PC-9 (cell line): ENCODE measurements at regions not wholly inside any gene's neighbourhood (a gene's known extent, or its start where the extent isn't known, plus 50 kb on each side); places are given as distances from the start of the nearest gene placed in this dataset.

Experiments used
- BruUV-seq: library from RNA; stranded (reverse); fragments of 400-500 nt; replicated peaks from 2 replicates; lab custom pipeline; 2021; lab: Mats Ljungman, UMichigan
- CTCF ChIA-PET: fragments of 300-600 bp; sonication (Branson Sonifier 250); formaldehyde crosslinking; loops from one replicate; lab custom pipeline; 2022; ENCODE audit warnings: antibody characterized with exemption; lab: Charles Lee
- POLR2A ChIA-PET: fragments of 300-600 bp; sonication (Branson Sonifier 250); formaldehyde crosslinking; loops from one replicate; lab custom pipeline; 2022; ENCODE audit warnings: antibody characterized with exemption; ENCODE audit not compliant: unreplicated experiment; lab: Charles Lee
- DNase-seq, 2 experiments: peaks; one replicate each; pipeline versions ENCODE4 v3.0.0 to v3.0.0-alpha.2; 2015 to 2022; ENCODE audit warnings: mixed read lengths in 1 of 2
- H2AFZ ChIP-seq: fragments of 200-600 bp; sonication (generic); 2 replicates; pipeline ENCODE4 v1.8.1; 2017; ENCODE audit warnings: antibody characterized with exemption
- H3F3A ChIP-seq: fragments of 200-600 bp; sonication (generic); 2 replicates; pipeline ENCODE4 v1.8.1; 2017; ENCODE audit warnings: antibody characterized with exemption, mild to moderate bottlenecking, low read depth; ENCODE audit not compliant: insufficient read depth
- H3K27ac ChIP-seq: fragments of 200-600 bp; sonication (generic); 2 replicates; pipeline ENCODE4 v1.6.1; 2016; ENCODE audit warnings: mixed run types
- H3K27me3 ChIP-seq: fragments of 200-600 bp; sonication (generic); 2 replicates; pipeline ENCODE4 v1.6.1; 2016; ENCODE audit warnings: low read depth, mixed run types; ENCODE audit not compliant: insufficient read depth
- H3K36me3 ChIP-seq: fragments of 200-600 bp; sonication (generic); 2 replicates; pipeline ENCODE4 v1.6.1; 2016; ENCODE audit warnings: low read depth, mixed run types
- H3K4me1 ChIP-seq: fragments of 200-600 bp; sonication (generic); replicated peaks from 2 replicates; pipeline ENCODE4 v1.6.1; 2016; ENCODE audit warnings: mixed run types; ENCODE audit not compliant: insufficient read depth
- H3K4me2 ChIP-seq: fragments of 200-600 bp; sonication (generic); 2 replicates; pipeline ENCODE4 v1.6.1; 2017; ENCODE audit warnings: mixed run types
- H3K4me3 ChIP-seq: fragments of 200-600 bp; sonication (generic); 2 replicates; pipeline ENCODE4 v1.6.1; 2016; ENCODE audit warnings: mixed run types
- H3K79me2 ChIP-seq: fragments of 200-600 bp; sonication (generic); 2 replicates; pipeline ENCODE4 v1.6.1; 2017; ENCODE audit warnings: low read depth, mixed run types
- H3K9me2 ChIP-seq: fragments of 200-600 bp; sonication (generic); 2 replicates; pipeline ENCODE4 v1.8.1; 2017; ENCODE audit warnings: mild to moderate bottlenecking; ENCODE audit not compliant: insufficient read depth
- H3K9me3 ChIP-seq: fragments of 200-600 bp; sonication (generic); 2 replicates; pipeline ENCODE4 v1.8.1; 2016; ENCODE audit warnings: low read depth; ENCODE audit not compliant: insufficient read depth
- H4K20me1 ChIP-seq: fragments of 200-600 bp; sonication (generic); 2 replicates; pipeline ENCODE4 v1.8.1; 2017; ENCODE audit not compliant: insufficient read depth
- EZH2 ChIP-seq: fragments of 200-600 bp; sonication (generic); IDR thresholded peaks from 2 replicates; pipeline ENCODE4 v1.8.0; 2017; ENCODE audit warnings: antibody characterized with exemption, low read depth
- intact Hi-C: fragments of 100-400 bp; cut with micrococcal nuclease; formaldehyde crosslinking; loops from one replicate; pipeline ENCODE4 v1.10.0; 2022; ENCODE audit not compliant: unreplicated experiment
- TF ChIP-seq, protein P1 (sequence below): fragments of 200-600 bp; sonication (generic); conservative IDR thresholded peaks from 2 replicates; pipeline ENCODE4 v1.6.1; 2017; ENCODE audit warnings: mixed run types, antibody characterized with exemption, mild to moderate bottlenecking, moderate library complexity

GRCh38 chr12:25694072-25694471 lies 141.0 kb upstream of the LMNTD1 start:
- 0 out of 2 replicates have a peak overlapping the region, but pooled peaks have one; percentile 61 for H2AFZ ChIP-seq
- TF ChIP-seq EZH2, result no peak
- H3K36me3 ChIP-seq, result no peaks in the 10 kb centered on the region
- H3K4me2 ChIP-seq, result no peak overlapping the region
- ChIA-PET CTCF (no interaction called here), POLR2A (no interaction called here)
- no peaks in the 10 kb centered on the region for H3K4me1 ChIP-seq
- H3F3A ChIP-seq, result no peaks in the 10 kb centered on the region
- no peak for DNase-seq
- H3K4me3 ChIP-seq, result no peak overlapping the region
- H3K27ac ChIP-seq, result no peak overlapping the region
- BruUV-seq, result no TSS peak
- no peaks in the 10 kb centered on the region for H3K79me2 ChIP-seq
- H4K20me1 ChIP-seq, result no peaks in the 10 kb centered on the region
- H3K27me3 ChIP-seq, result no peaks in the 10 kb centered on the region
- H3K9me3 ChIP-seq, result no peaks in the 10 kb centered on the region
- intact Hi-C loops, result no loop called here
- no peaks in the 10 kb centered on the region for H3K9me2 ChIP-seq

DNA sequence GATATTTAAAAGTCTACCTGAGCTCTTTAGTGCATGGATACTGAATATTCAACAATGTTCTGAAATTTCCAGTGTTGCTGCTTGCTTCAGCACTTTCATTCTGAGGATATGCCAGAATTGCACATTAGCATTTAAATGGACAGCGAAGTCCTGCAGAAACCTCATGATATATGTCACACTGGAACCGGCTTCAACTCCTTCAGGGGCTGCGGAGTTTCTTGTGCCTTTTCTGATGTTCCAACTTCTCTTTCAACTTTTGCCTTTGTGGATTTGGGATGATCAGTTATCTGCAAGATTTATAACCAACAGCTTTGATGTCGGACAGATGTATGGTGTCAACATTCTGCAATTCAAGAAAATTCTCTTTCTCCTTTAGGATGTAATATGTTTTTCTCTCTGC lies 142.5 kb upstream of the LMNTD1 start:
- Histone ChIP-seq H2AFZ (no peak overlapping the region), H3K36me3 (no peaks in the 10 kb centered on the region), H3K4me2 (no peak overlapping the region), H3K79me2 (no peaks in the 10 kb centered on the region), H4K20me1 (no peaks in the 10 kb centered on the region), H3K27me3 (no peaks in the 10 kb centered on the region), H3K9me3 (no peaks in the 10 kb centered on the region), H3K27ac (no peak overlapping the region), H3K9me2 (no peaks in the 10 kb centered on the region), H3K4me3 (no peak overlapping the region), H3F3A (no peaks in the 10 kb centered on the region), H3K4me1 (no peaks in the 10 kb centered on the region)
- CTCF ChIA-PET, result no interaction called here
- intact Hi-C loops, result no loop called here
- DNase-seq, result no peak
- no TSS peak for BruUV-seq
- TF ChIP-seq, protein P1, sequence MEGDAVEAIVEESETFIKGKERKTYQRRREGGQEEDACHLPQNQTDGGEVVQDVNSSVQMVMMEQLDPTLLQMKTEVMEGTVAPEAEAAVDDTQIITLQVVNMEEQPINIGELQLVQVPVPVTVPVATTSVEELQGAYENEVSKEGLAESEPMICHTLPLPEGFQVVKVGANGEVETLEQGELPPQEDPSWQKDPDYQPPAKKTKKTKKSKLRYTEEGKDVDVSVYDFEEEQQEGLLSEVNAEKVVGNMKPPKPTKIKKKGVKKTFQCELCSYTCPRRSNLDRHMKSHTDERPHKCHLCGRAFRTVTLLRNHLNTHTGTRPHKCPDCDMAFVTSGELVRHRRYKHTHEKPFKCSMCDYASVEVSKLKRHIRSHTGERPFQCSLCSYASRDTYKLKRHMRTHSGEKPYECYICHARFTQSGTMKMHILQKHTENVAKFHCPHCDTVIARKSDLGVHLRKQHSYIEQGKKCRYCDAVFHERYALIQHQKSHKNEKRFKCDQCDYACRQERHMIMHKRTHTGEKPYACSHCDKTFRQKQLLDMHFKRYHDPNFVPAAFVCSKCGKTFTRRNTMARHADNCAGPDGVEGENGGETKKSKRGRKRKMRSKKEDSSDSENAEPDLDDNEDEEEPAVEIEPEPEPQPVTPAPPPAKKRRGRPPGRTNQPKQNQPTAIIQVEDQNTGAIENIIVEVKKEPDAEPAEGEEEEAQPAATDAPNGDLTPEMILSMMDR, result no peak
- no peak for TF ChIP-seq EZH2
- POLR2A ChIA-PET, result no interaction called here

GRCh38 chr12:25698772-25699171 lies 145.7 kb upstream of the LMNTD1 start:
- DNase-seq, result no peak
- Histone ChIP-seq H3K9me3 (no peaks in the 10 kb centered on the region), H2AFZ (no peak overlapping the region), H4K20me1 (no peaks in the 10 kb centered on the region), H3K4me2 (no peak overlapping the region), H3K4me3 (no peak overlapping the region), H3K27ac (no peak overlapping the region), H3K9me2 (no peaks in the 10 kb centered on the region; the same call in 1 of the 2 replicates), H3K27me3 (no peaks in the 10 kb centered on the region), H3F3A (no peaks in the 10 kb centered on the region), H3K36me3 (no peaks in the 10 kb centered on the region), H3K4me1 (no peaks in the 10 kb centered on the region), H3K79me2 (no peaks in the 10 kb centered on the region)
- CTCF ChIA-PET, result no interaction called here
- intact Hi-C loops, result no loop called here
- TF ChIP-seq, protein P1, result no peak
- TF ChIP-seq EZH2, result no peak
- POLR2A ChIA-PET, result interaction anchor here (0.6 kb wide), 1 partner anchor 270 kb away, joined by 13 read pairs; no protein-coding TSS in a partner anchor
- no TSS peak for BruUV-seq

DNA sequence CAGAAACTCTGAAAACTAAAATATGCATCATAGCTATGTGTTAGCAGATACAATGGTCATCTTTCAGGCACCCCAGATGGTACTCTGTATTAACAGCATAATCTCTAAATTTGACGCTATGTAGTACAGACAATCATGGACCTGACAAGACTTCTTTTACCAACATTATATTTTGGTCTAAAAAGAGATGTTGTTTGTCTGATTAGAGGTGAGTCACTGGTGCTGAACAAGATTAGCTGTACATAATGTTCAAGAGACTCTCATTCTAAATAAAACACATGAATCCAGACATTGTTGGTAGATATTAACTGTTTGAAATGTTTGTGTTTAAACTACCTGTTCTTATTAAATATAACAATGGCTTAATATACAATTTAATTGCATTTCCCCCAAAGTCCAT lies 146.4 kb upstream of the LMNTD1 start:
- no peak overlapping the region for H3K4me3 ChIP-seq
- ChIA-PET CTCF (no interaction called here), POLR2A (interaction anchor here (0.6 kb wide), 1 partner anchor 271 kb away, joined by 13 read pairs; no protein-coding TSS in a partner anchor)
- intact Hi-C loops, result no loop called here
- H2AFZ ChIP-seq, result no peak overlapping the region
- no peaks in the 10 kb centered on the region for H3K4me1 ChIP-seq
- no peaks in the 10 kb centered on the region; the same call in 1 of the 2 replicates for H3K9me2 ChIP-seq
- TF ChIP-seq, protein P1, result no peak
- no peak for TF ChIP-seq EZH2
- no peaks in the 10 kb centered on the region for H3K9me3 ChIP-seq
- no peak for DNase-seq
- no TSS peak for BruUV-seq
- no peaks in the 10 kb centered on the region for H4K20me1 ChIP-seq
- no peaks in the 10 kb centered on the region for H3K79me2 ChIP-seq
- no peaks in the 10 kb centered on the region for H3K27me3 ChIP-seq
- no peaks in the 10 kb centered on the region for H3K36me3 ChIP-seq
- H3F3A ChIP-seq, result no peaks in the 10 kb centered on the region
- H3K4me2 ChIP-seq, result no peak overlapping the region
- no peak overlapping the region for H3K27ac ChIP-seq
